GM12891 (cell line): ENCODE measurements at regions not wholly inside any gene's neighbourhood (a gene's known extent, or its start where the extent isn't known, plus 50 kb on each side); places are given as distances from the start of the nearest gene placed in this dataset.

ENCODE experiments used
- PAX5 ChIP-seq: IDR thresholded peaks from 2 replicates; pipeline ENCODE4 v1.6.1; 2011; ENCODE audit warnings: low read length, moderate library complexity, mild to moderate bottlenecking; ENCODE audit not compliant: insufficient read depth, severe bottlenecking
- POLR2A ChIP-seq: IDR thresholded peaks from 2 replicates; pipeline ENCODE4 v1.6.1; 2011; ENCODE audit warnings: low read depth, low read length, control low read depth
- POLR2AphosphoS5 ChIP-seq: IDR thresholded peaks from 2 replicates; pipeline ENCODE4 v1.6.1; 2011; ENCODE audit warnings: low read depth, low read length, control low read depth
- SPI1 ChIP-seq: IDR thresholded peaks from 2 replicates; pipeline ENCODE4 v1.6.1; 2011; ENCODE audit warnings: low read depth, low read length, control low read depth
- TAF1 ChIP-seq: IDR thresholded peaks from 2 replicates; pipeline ENCODE4 v1.6.1; 2011; ENCODE audit warnings: low read depth, low read length, control low read depth

DNA sequence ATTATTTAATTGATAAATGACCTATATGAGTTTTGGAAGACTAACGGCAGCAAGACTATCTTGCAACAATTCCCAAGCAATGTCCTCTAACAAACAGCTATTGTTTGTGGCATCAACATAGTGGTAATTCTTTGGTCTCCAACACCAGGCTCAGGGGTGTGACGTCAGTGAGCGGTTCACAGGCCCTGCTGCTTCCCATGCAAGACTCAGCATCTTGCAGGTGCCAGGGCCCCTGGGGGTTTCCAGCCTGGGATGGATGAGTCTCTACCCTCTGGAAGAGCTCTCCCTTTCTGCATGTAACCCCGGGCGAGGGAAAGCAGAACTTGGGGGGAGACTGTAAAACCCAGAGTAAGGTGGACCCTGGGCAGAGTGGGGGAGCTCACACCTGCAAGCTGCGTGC is 164.7 kb downstream of the ACTR3B start:
- TF ChIP-seq POLR2AphosphoS5 (no peak), POLR2A (no peak), TAF1 (no peak), PAX5 (no peak), SPI1 (no peak)
